Psoas muscle (tissue), 7 donors: ENCODE measurements at regions not wholly inside any gene's neighbourhood (a gene's known extent, or its start where the extent isn't known, plus 50 kb on each side); places are given as distances from the start of the nearest gene placed in this dataset.

ENCODE experiments used
- ATAC-seq, 4 donors: fragments of 200-7000 bp; cut with Tn5 transposase; one replicate each; pipeline ENCODE4 v1.9.1; 2020; ENCODE audit warnings: moderate library complexity in 3 of 4, mild to moderate bottlenecking in 2 of 4
- DNase-seq, 2 donors: peaks; one replicate each; pipeline ENCODE4 v3.0.0-alpha.2; 2020
- H3K27ac ChIP-seq: fragments of 200-600 bp; one replicate; pipeline ENCODE4 v1.8.0; 2022
- H3K27me3 ChIP-seq, 3 donors: fragments of 200-600 bp in 1 of 3; one replicate each; pipeline versions ENCODE4 v1.6.1 to v1.8.0; 2013 to 2022; ENCODE audit warnings: low read length in 2 of 3, mild to moderate bottlenecking in 2 of 3, moderate library complexity in 1 of 3; ENCODE audit not compliant: insufficient read depth in 3 of 3
- H3K36me3 ChIP-seq, 2 donors: fragments of 200-600 bp in 1 of 2; one replicate each; pipeline versions ENCODE4 v1.6.1 to v1.8.0; 2013 to 2022; ENCODE audit warnings: low read depth in 1 of 2, mild to moderate bottlenecking in 1 of 2, moderate library complexity in 1 of 2; ENCODE audit not compliant: insufficient read depth in 1 of 2
- H3K4me1 ChIP-seq: fragments of 200-600 bp; one replicate; pipeline ENCODE4 v1.8.0; 2022
- H3K4me3 ChIP-seq: fragments of 200-600 bp; one replicate; pipeline ENCODE4 v1.8.0; 2022; ENCODE audit warnings: mild to moderate bottlenecking
- H3K9me3 ChIP-seq: fragments of 200-600 bp; one replicate; pipeline ENCODE4 v1.8.0; 2022
- WGBS, 3 donors: extraction: QIAGEN DNeasy Blood & Tissue Kit; methylation state at CpG; one replicate each; pipeline versions ENCODE4 v1.1.6 to v1.1.7; 2013; 5-methylcytosine and 5-hydroxymethylcytosine counted together
- intact Hi-C, 2 donors: fragments of 100-400 bp; cut with DNase I; formaldehyde crosslinking; loops; one replicate each; pipeline versions ENCODE4 v1.11.0 to v1.14.2; 2022
- TF ChIP-seq, protein P1 (sequence below): fragments of 200-600 bp; IDR thresholded peaks from one replicate; pipeline ENCODE4 v1.8.0; 2022; ENCODE audit warnings: antibody characterized with exemption
- donor health status: healthy with polysubstance abuse.
- donor health status: DM: no; HTN: no; CAD: no; lungs with moderate emphysema.
- donor health status: Bipolar disorder and iron deficiency.
- donor health status: healthy.
- donor health status: DM: yes; HTN: yes; CAD: no.
- donor health status: DM: no; HTN: no; CAD: no.
- donor health status: DM: yes; HTN: yes; CAD: no.

DNA sequence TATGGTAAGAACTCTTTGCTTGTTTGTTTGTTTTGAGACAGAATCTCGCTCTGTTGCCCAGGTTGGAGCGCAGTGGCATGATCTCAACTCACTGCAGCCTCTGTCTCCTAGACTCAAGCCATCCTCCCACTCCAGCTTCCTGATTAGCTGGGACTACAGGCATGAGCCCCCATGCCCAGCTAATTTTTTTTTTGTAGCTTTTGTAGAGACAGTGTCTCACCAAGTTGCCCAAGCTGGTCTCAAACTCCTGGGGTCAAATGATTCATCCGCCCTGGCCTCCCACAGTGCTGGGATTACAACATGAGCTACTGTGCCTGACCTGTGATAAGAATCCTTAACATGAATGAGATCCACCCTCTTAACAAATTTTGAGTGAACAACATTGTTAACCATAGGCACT, 183.9 kb upstream of the TSHZ3 start:
- H3K36me3 ChIP-seq, result no peaks in the 10 kb centered on the region
- no peaks in the 10 kb centered on the region for H3K4me1 ChIP-seq
- H3K27ac ChIP-seq, result no peak overlapping the region
- intact Hi-C loops, result no loop called here
- H3K27me3 ChIP-seq, result no peaks in the 10 kb centered on the region
- TF ChIP-seq, protein P1, sequence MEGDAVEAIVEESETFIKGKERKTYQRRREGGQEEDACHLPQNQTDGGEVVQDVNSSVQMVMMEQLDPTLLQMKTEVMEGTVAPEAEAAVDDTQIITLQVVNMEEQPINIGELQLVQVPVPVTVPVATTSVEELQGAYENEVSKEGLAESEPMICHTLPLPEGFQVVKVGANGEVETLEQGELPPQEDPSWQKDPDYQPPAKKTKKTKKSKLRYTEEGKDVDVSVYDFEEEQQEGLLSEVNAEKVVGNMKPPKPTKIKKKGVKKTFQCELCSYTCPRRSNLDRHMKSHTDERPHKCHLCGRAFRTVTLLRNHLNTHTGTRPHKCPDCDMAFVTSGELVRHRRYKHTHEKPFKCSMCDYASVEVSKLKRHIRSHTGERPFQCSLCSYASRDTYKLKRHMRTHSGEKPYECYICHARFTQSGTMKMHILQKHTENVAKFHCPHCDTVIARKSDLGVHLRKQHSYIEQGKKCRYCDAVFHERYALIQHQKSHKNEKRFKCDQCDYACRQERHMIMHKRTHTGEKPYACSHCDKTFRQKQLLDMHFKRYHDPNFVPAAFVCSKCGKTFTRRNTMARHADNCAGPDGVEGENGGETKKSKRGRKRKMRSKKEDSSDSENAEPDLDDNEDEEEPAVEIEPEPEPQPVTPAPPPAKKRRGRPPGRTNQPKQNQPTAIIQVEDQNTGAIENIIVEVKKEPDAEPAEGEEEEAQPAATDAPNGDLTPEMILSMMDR, result no peak
- 95 to 99% (median 99%) methylated on average over 3 of the region's 3 CpGs for WGBS, 3 donors
- H3K9me3 ChIP-seq, result no peaks in the 10 kb centered on the region
- H3K4me3 ChIP-seq, result no peak overlapping the region
- no peak for ATAC-seq
- no peak for DNase-seq

DNA sequence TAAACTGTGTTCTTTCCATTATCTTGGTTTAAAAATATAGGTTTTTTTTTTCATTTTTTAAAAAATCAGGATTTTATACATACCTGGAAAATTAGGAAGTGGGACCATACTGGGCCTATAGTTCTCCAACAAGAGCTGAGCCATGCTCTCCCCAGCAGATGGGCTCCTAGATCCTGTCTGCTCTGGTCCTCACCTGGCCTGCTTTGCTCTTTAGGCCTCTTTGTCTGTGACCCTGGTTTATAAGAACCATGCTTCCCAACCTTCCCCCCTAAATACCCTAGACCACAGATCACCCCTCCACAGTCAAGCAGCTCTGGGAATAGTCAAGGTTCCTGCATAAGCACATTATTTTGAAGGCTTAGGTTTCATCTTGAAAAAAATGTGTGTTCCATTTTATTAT, 185.0 kb upstream of the TSHZ3 start:
- no peak for DNase-seq
- Histone ChIP-seq H3K9me3 (no peaks in the 10 kb centered on the region), H3K4me3 (no peak overlapping the region), H3K4me1 (no peaks in the 10 kb centered on the region), H3K36me3 (no peaks in the 10 kb centered on the region), H3K27me3 (no peaks in the 10 kb centered on the region), H3K27ac (no peak overlapping the region)
- no peak for ATAC-seq
- TF ChIP-seq, protein P1, result no peak
- intact Hi-C loops, result no loop called here

DNA sequence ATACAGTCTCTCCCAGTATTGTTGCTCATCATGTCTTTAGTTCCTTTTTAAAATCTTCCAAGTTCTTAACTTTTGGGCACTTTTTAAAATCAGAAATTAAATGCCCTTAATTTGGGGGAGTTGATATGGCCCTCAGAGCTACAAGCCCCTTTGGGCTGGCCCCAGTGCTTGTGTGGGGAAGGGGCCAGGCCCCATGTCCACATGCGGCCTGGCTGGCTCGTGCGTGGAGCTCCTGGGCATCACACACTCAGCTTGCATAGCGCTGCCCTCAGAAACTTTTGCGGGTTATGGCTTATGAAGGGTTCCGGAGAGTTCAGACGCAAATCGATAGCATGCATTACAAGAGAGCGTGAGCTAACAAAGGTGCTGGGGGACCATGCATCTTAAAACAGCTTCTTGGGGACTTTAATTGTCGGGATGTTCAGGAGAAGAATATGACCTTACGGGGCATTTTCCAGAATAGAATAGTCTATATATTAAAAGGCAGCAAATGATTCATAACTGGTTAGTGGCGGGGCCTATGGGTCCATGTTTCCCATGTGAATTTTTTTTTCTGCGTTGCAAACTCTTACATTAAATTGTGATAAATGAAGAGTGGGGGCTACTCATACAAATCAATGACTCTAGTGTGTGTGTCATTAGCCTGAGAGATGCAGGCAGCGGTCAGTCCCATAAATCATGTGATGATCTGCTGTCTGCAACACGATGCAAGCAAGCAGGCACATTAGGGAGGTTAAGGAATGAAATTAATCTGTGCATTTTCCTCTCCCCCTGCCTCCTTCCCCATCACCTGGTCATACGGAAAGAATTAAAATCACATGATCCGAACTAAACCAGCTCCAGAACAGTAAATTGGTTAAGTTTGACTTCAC, 185.8 kb upstream of the TSHZ3 start:
- Histone ChIP-seq H3K9me3 (no peaks in the 10 kb centered on the region), H3K27me3 (no peaks in the 10 kb centered on the region), H3K27ac (no peak overlapping the region), H3K36me3 (no peaks in the 10 kb centered on the region), H3K4me1 (no peaks in the 10 kb centered on the region), H3K4me3 (no peak overlapping the region)
- DNase-seq (no peak), ATAC-seq (no peak)
- 86 to 88% (median 86%) methylated on average over 17 of the region's 17 CpGs for WGBS, 3 donors
- TF ChIP-seq, protein P1, result no peak
- intact Hi-C loops, result no loop called here

DNA sequence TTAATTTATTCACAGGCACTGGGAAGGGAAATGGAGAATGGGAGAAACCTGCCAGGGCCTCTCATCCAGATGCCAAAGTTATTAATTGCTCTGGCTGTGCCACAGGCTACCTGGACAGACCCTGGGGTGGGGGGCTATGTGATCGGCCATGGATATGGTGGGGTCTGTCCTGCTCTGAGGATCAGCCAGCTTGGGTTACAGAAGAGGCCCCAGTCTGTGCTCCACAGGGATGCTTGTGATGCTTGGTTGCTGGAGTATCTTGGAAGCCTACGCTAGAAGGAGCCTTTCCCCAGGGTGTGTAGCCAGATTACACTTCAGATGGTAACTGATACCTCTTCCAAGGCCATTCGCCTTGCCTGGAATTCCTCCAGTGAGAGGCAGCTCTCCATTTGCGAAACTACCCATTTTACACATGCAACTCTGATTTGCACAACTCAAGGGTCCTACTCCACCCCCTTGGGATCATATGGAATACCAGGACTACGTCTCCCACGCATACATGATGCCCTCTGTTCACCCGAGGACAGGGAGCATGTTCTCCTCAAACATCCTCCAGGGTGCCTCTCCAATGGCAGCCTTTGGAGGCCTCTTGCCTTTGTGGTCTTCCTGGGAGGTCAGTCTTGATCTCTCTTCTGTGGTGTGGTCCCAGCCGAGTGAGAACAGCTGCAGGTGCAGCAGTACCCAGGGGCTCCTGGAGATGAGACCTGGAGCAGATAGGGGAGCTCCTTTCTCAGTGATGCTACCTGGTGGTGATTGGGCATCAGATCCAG, 186.6 kb upstream of the TSHZ3 start:
- no peak for ATAC-seq
- Histone ChIP-seq H3K27ac (no peak overlapping the region), H3K27me3 (no peaks in the 10 kb centered on the region), H3K36me3 (no peaks in the 10 kb centered on the region), H3K4me1 (no peaks in the 10 kb centered on the region), H3K9me3 (no peaks in the 10 kb centered on the region), H3K4me3 (no peak overlapping the region)
- TF ChIP-seq, protein P1, result no peak
- WGBS, 3 donors, result 76 to 80% (median 77%) methylated on average over 8 of the region's 8 CpGs
- intact Hi-C loops, result no loop called here
- DNase-seq, result no peak
